HEK293 (cell line): ENCODE measurements at regions not wholly inside any gene's neighbourhood (a gene's known extent, or its start where the extent isn't known, plus 50 kb on each side); places are given as distances from the start of the nearest gene placed in this dataset.

Experiments used
- CTCF ChIA-PET: fragments of 350-600 bp; formaldehyde crosslinking; extraction: SDS; loops from one replicate; lab custom pipeline; 2021; ENCODE audit warnings: antibody characterized with exemption; lab: Yijun Ruan, JAX
- POLR2A ChIA-PET: fragments of 300-600 bp; formaldehyde crosslinking; extraction: SDS; loops from one replicate; lab custom pipeline; 2020; ENCODE audit warnings: antibody characterized with exemption, inconsistent platforms; lab: Yijun Ruan, JAX
- H3K27ac ChIP-seq: fragments of 200-500 bp; sonication (Bioruptor generic); 2 replicates; pipeline ENCODE4 v1.5.1; 2014; ENCODE audit warnings: low read depth, low read length, control low read depth, inconsistent platforms; ENCODE audit errors: extremely low read depth
- H3K36me3 ChIP-seq, 2 experiments: fragments of 200-500 bp in 1 of 2; sonication (Bioruptor generic) in 1 of 2; 1 replicate in 1 of 2; 2 replicates in 1 of 2; pipeline ENCODE4 v1.5.1; 2014 to 2017; ENCODE audit warnings: inconsistent platforms in 2 of 2, low read length in 2 of 2; ENCODE audit not compliant: control insufficient read depth in 2 of 2, insufficient read depth in 1 of 2
- H3K4me1 ChIP-seq: fragments of 200-500 bp; sonication (Bioruptor generic); 2 replicates; pipeline ENCODE4 v1.5.1; 2014; ENCODE audit warnings: mild to moderate bottlenecking, low read length, inconsistent platforms; ENCODE audit not compliant: control insufficient read depth, insufficient read depth
- H3K4me3 ChIP-seq: 2 replicates; pipeline ENCODE4 v1.5.1; 2011; ENCODE audit warnings: low read depth, mild to moderate bottlenecking, control low read depth, low read length, moderate library complexity
- H3K9me3 ChIP-seq: fragments of 200-500 bp; sonication (Bioruptor generic); 2 replicates; pipeline ENCODE4 v1.5.1; 2014; ENCODE audit warnings: low read depth, low read length, inconsistent platforms; ENCODE audit not compliant: control insufficient read depth, insufficient read depth
- ATF2 ChIP-seq: fragments of 450-650 bp; formaldehyde crosslinking; IDR thresholded peaks from 2 replicates; pipeline ENCODE4 v1.5.1; 2016; ENCODE audit warnings: missing biosample characterization, missing genetic modification characterization, low read depth
- KLF7 ChIP-seq: fragments of 450-650 bp; formaldehyde crosslinking; IDR thresholded peaks from 2 replicates; pipeline ENCODE4 v1.5.1; 2016; ENCODE audit warnings: missing biosample characterization, missing genetic modification characterization, borderline replicate concordance
- PBX3 ChIP-seq: sonication (generic); formaldehyde crosslinking; IDR thresholded peaks from 2 replicates; pipeline ENCODE4 v1.8.1; 2022; ENCODE audit warnings: mild to moderate bottlenecking, moderate library complexity, missing genetic modification reagents
- REPIN1 ChIP-seq: fragments of 450-650 bp; formaldehyde crosslinking; IDR thresholded peaks from 2 replicates; pipeline ENCODE4 v1.5.1; 2017; ENCODE audit warnings: missing biosample characterization, missing genetic modification characterization, low read depth
- REST ChIP-seq: fragments of 450-650 bp; formaldehyde crosslinking; IDR thresholded peaks from 2 replicates; pipeline ENCODE4 v1.5.1; 2016; ENCODE audit warnings: missing biosample characterization, missing genetic modification characterization
- ZBTB48 ChIP-seq: fragments of 450-650 bp; formaldehyde crosslinking; IDR thresholded peaks from 2 replicates; pipeline ENCODE4 v1.5.1; 2016; ENCODE audit warnings: missing biosample characterization, missing genetic modification characterization
- ZBTB7A ChIP-seq: fragments of 450-650 bp; formaldehyde crosslinking; IDR thresholded peaks from 2 replicates; pipeline ENCODE4 v1.5.1; 2016; ENCODE audit warnings: low read depth, missing biosample characterization, missing genetic modification characterization
- ZFP3 ChIP-seq: fragments of 450-650 bp; formaldehyde crosslinking; IDR thresholded peaks from 2 replicates; pipeline ENCODE4 v1.5.1; 2016; ENCODE audit warnings: low read depth, missing biosample characterization, missing genetic modification characterization
- ZNF239 ChIP-seq: fragments of 450-650 bp; formaldehyde crosslinking; IDR thresholded peaks from 2 replicates; pipeline ENCODE4 v1.5.1; 2016; ENCODE audit warnings: missing biosample characterization, missing genetic modification characterization
- ZNF24 ChIP-seq: fragments of 450-650 bp; formaldehyde crosslinking; IDR thresholded peaks from 2 replicates; pipeline ENCODE4 v1.5.1; 2016; ENCODE audit warnings: missing biosample characterization, missing genetic modification characterization
- ZNF274 ChIP-seq, 2 experiments: fragments of 200-500 bp in 1 of 2; fragments of 450-650 bp in 1 of 2; sonication (Bioruptor generic) in 1 of 2; formaldehyde crosslinking in 1 of 2; IDR thresholded peaks; 2 replicates each; pipeline versions ENCODE4 v1.5.1 to v1.6.1; 2014 to 2016; ENCODE audit warnings: borderline replicate concordance in 1 of 2, inconsistent platforms in 1 of 2, low read length in 1 of 2, missing biosample characterization in 1 of 2, missing genetic modification characterization in 1 of 2
- ZNF280D ChIP-seq: fragments of 450-650 bp; formaldehyde crosslinking; IDR thresholded peaks from 2 replicates; pipeline ENCODE4 v1.5.1; 2016; ENCODE audit warnings: missing biosample characterization, missing genetic modification characterization
- ZNF354C ChIP-seq: fragments of 450-650 bp; formaldehyde crosslinking; IDR thresholded peaks from 2 replicates; pipeline ENCODE4 v1.5.1; 2016; ENCODE audit warnings: missing biosample characterization, missing genetic modification characterization, low read depth, borderline replicate concordance
- ZNF423 ChIP-seq: fragments of 450-650 bp; formaldehyde crosslinking; IDR thresholded peaks from 2 replicates; pipeline ENCODE4 v1.5.1; 2016; ENCODE audit warnings: missing biosample characterization, missing genetic modification characterization
- ZNF473 ChIP-seq: fragments of 450-650 bp; formaldehyde crosslinking; IDR thresholded peaks from 2 replicates; pipeline ENCODE4 v1.5.1; 2017; ENCODE audit warnings: missing biosample characterization, missing genetic modification characterization
- ZNF488 ChIP-seq: fragments of 450-650 bp; formaldehyde crosslinking; IDR thresholded peaks from 2 replicates; pipeline ENCODE4 v1.5.1; 2016; ENCODE audit warnings: missing biosample characterization, missing genetic modification characterization
- ZNF76 ChIP-seq: fragments of 450-650 bp; formaldehyde crosslinking; IDR thresholded peaks from 2 replicates; pipeline ENCODE4; 2016; ENCODE audit warnings: low read depth, missing biosample characterization, missing genetic modification characterization, borderline replicate concordance
- ZSCAN5A ChIP-seq: fragments of 450-650 bp; formaldehyde crosslinking; IDR thresholded peaks from 2 replicates; pipeline ENCODE4 v1.5.1; 2016; ENCODE audit warnings: missing biosample characterization, missing genetic modification characterization

- Histone ChIP-seq H3K36me3 (no peaks in the 10 kb centered on the region), H3K4me1 (no peaks in the 10 kb centered on the region), H3K4me3 (no peak overlapping the region), H3K9me3 (no peaks in the 10 kb centered on the region), H3K27ac (no peak overlapping the region)
- ChIA-PET CTCF (no interaction called here), POLR2A (no interaction called here)
- TF ChIP-seq ZNF24 (tag by site-specific recombination) (no peak), REPIN1 (no peak), ZNF280D (no peak), ZNF239 (tag by site-specific recombination) (no peak), ZNF274 (IDR thresholded peaks at IDR 0.05; ENCODE audit: low read length) (no peak), ZNF274 (tag by site-specific recombination; IDR thresholded peaks at IDR 0.05; ENCODE audit: borderline replicate concordance) (no peak), ZFP3 (tag by site-specific recombination) (no peak), ZNF76 (tag by site-specific recombination) (no peak), KLF7 (no peak), ZNF488 (no peak), REST (tag by site-specific recombination) (no peak), PBX3 (CRISPR knock-in tag) (no peak), ZNF423 (tag by site-specific recombination) (no peak), ZSCAN5A (tag by site-specific recombination) (no peak), ZNF473 (no peak), ATF2 (tag by site-specific recombination) (no peak), ZBTB7A (no peak), ZNF354C (tag by site-specific recombination) (no peak), ZBTB48 (tag by site-specific recombination) (no peak)
These were observed 1093.9 kb downstream of the ADGRL2 start for GRCh38 chr1:82894635-82895034.
